ENCODE measurements at regions not wholly inside any gene's neighbourhood (a gene's known extent, or its start where the extent isn't known, plus 50 kb on each side); places are given as distances from the start of the nearest gene placed in this dataset.

DNA sequence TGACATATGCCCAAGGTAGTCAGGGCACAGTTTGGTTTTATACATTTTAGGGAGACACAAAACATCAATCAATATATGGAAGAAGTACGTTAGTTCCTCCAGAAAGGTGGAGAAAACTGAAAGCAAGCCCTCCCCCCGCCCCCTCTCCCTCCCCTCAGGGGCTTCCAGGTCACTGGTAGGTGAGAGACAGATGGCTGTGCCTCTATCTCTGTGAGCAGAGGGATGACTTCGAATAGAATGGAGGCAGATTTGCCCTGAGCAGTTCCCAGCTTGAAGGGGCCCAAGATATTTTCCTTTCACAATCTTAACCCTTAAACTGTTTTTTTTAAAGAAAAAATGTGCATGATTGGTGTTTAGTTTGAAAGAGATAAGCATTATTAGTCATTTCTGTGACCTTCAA, 114.0 kb downstream of the PCDH10 start:
- TF ChIP-seq, protein P1, sequence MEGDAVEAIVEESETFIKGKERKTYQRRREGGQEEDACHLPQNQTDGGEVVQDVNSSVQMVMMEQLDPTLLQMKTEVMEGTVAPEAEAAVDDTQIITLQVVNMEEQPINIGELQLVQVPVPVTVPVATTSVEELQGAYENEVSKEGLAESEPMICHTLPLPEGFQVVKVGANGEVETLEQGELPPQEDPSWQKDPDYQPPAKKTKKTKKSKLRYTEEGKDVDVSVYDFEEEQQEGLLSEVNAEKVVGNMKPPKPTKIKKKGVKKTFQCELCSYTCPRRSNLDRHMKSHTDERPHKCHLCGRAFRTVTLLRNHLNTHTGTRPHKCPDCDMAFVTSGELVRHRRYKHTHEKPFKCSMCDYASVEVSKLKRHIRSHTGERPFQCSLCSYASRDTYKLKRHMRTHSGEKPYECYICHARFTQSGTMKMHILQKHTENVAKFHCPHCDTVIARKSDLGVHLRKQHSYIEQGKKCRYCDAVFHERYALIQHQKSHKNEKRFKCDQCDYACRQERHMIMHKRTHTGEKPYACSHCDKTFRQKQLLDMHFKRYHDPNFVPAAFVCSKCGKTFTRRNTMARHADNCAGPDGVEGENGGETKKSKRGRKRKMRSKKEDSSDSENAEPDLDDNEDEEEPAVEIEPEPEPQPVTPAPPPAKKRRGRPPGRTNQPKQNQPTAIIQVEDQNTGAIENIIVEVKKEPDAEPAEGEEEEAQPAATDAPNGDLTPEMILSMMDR (conservative IDR thresholded peaks at IDR 0.05), result no peak
- TF ChIP-seq ZFX (IDR thresholded peaks at IDR 0.05), result no peak
